HG03139 (cell line): ENCODE measurements at regions not wholly inside any gene's neighbourhood (a gene's known extent, or its start where the extent isn't known, plus 50 kb on each side); places are given as distances from the start of the nearest gene placed in this dataset.

Source experiments
- ATAC-seq: cut with Tn5 transposase; IDR thresholded peaks from one replicate; pipeline ENCODE4 v1.9.1; 2021; ENCODE audit not compliant: unreplicated experiment

DNA sequence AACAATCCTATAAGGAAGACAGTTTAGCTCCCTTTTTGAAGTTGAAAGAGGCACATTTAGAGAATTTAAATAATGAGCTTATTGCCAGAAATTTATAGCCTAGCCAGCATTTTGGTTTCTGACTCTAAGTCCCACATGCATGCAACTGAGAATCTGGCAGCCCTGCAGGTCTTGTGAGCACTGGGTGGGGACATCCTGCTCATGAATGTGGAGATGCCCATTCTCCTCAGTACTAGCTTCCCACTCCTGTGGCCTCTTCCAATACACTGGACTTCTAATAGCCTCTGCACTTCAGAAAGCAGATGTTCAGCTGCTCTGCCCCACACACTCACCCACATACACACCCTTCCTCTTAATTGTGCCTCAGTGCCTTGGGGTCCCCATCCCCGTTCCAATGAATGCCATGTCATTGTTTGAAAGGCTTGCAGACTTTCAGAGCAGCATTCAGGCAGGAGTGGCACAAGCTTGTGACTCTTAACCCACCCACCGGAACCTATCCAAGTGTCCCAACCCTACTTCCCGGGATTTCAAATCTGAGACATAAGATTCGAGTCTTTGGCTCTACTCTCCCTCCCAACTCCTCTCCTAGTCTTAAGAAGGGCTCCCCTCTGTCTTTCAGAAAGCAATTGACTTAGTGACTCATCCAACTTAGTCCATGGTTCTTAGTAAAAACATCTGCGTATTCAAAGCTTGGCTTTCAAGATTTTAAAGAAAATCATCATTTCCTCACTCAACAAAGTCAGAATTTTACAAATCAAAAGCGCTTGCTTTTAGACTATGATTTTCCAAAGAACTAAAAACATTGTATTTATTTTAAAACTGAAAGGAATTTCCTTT is 80.0 kb upstream of the FREM2 start:
- no peak for ATAC-seq

DNA sequence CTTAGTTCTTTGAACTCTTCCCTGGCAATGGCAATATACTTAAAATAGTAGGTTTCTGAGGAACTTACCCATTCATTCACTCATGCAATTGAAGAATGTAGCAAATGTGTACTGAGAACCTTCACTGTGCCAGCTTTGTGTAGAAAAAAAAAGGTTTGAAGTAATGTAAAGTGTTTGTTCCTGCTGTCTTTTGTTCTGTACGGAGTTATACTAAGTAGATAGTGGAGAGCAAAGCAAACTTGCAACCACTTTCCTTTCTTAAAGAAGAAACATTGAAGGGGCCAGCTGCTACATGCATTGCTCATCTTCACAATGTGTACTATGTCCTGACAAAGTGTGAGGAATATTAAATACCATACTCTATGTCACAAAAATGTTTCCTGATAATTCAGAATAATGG is 68.9 kb upstream of the FREM2 start:
- no peak for ATAC-seq

DNA sequence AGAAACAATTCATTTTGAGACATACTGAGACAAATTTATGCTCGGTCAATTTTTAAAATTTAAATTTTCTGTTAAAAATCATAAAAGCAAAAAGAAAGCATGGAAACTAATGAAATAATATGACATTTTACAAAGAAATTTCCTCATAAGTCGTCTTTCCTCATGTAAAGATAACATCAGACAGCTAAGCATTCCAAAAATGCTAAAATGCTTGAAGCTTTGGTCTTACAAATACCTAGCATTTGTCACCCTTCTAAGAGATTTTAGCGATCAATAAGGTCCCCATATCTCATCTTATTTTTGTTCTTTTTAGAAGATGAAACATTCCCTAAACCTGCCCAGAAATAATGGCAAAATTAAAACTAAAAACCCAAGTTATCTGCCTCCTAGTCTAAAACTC is 68.5 kb upstream of the FREM2 start:
- no peak for ATAC-seq

DNA sequence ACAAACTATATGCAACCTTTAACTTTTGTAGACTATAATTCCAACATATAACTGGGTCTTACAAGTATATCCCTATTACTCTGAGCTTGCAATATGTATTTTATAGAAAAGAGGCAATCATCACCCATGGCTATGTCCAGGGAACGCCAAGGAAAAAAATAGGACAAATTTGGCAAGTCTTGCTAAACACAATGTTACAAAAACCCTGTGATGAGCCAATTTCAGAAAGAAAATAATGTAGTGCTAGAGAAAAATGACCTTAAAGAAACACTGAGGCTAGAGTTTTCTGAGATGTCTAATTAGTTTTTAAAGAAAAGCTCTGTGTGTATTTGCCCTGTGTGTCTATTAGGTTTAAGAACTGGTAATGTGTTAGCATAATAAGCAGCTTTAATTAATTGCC is 68.0 kb upstream of the FREM2 start:
- ATAC-seq: no peak

DNA sequence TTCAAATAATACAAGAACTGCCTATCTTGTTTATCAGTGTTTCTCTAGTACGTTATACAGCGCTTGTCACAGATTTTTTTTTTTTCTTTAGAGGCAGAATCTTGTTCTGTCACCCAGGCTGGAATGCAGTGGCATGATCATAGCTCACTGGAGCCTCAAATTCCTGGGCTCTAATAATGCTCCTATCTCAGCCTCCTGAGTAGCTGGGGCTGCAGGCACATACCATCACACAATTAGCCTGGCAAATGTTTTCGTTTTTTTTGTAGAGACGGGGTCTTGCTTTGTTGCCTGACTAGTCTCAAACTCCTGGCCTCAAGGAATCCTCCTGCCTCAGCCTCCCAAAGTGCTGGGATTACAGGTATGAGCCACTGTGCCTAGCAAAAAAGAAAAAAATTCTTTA is 66.0 kb upstream of the FREM2 start:
- no peak for ATAC-seq

DNA sequence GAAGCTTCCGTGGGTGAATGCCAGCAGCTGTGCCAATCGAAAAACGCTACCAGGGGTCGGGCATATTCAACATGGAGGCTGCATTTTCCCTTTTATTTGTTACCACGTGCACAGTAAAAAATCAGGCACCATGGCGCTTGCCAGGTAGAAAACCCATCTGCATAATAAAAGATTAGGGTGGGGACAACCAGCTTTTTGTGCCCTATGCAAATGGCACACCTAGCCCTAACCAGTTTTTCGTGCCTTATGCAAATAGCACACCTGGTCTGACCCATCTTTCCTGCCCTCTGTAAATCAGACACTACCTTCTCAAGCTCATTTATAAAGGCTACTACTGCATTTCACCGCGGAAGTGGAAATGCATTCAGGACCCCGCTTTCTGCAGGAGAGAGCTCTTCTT is 62.1 kb upstream of the FREM2 start:
- no peak for ATAC-seq

DNA sequence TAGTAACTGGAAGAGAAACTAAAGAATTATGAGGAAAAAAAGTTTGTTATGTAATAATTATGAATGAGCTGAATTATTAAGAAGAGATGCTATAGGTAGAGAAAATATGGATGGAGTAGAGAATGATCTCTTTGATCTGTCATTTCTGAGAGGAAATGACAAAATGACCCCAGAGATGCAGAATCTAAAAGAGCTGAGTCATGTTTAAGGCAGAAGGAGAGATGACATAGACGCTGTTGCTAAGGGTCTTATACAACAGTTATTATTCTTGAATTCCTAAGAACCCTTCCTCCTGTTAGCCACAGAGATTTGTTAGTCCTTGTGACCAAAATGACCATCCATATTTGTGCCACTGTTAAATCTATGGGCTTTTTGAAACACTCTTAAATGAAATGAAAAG is 58.3 kb upstream of the FREM2 start:
- no peak for ATAC-seq

DNA sequence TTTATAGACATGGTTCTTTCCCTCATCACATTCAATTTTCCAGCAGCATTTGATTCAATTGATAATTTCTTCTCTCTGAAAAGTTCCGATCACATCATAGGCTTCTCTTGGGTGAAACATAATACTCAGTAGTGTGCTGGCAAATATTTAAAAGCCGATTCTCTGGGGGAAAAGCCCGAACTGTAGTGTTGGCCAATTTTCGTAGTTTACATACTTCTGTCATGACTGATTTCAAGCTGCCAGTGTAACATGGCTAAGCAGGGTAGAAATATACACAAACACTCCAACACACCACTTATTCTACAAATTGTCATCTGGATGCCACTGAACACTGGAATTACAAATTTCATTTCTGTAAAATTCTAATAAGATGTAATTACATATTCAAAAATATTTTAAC is 56.1 kb upstream of the FREM2 start:
- ATAC-seq: no peak

DNA sequence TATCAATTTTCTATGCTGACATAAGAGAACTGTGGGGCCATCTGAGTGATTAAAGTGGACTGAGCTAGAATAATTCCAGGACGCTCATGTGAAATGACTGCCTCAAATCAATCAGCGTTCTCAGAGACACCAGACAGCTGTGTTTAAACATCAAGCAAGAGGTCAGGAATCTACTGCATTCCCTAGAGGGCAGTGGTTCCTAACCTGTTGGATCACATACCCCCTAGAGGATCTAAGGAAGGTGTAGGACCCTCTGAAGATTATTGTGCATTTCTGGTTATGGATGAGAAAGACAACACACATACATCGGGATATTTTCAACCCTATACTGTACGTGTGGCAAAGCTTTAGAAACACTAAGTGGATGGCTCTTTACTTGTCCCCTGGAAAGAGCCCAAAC is 51.8 kb upstream of the FREM2 start:
- no peak for ATAC-seq

DNA sequence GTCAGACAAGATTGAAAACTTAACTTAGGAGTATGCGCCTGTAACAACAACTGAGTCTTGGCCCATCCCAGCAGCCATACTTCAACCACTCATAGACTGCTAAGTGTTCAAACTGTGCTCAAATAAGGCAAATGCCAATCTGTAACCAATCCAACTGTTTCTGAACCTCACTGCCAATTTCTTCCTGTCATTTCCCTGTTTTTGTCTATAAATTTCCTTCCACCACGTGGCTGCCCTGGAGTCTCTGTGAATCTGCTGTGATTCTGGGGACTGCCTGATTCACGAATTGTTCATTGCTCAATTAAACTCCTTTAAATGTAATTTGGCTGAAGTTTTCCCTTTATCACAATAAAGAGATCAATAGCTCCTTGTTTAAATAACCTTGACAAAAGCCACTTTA is 50.8 kb upstream of the FREM2 start:
- no peak for ATAC-seq

DNA sequence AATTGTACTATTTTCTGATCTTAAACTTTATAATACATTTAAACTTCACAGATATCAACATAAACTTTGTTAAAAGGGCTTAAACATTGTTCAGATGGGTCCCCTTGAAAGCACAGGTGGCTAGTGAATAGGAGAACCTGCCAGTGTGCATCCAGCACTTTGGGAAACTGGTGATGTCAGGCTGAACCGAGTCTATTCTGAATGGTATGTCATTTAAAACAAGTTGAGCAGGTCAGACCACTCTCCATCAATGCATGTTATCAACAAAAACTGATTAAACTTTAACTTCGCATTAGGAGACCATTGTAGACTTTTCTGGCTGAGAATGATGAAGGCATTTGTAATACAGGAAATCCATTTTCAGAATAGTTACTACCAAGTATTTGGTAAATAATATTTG is 50.1 kb upstream of the FREM2 start:
- ATAC-seq: no peak
